IPS-NIHi11 (cell line): ENCODE measurements at regions not wholly inside any gene's neighbourhood (a gene's known extent, or its start where the extent isn't known, plus 50 kb on each side); places are given as distances from the start of the nearest gene placed in this dataset.
A peak's percentile ranks its signal among the peaks of the same experiment; 100 is the strongest.
"Not testable (repeated sequence)": the region's sequence is repeated elsewhere in the genome, so short reads cannot be mapped to it uniquely, and the experiment has no call there.

Experiments used
- DNase-seq: peaks from one replicate; pipeline ENCODE4 v3.0.0; 2012; ENCODE audit warnings: mixed read lengths, low spot score

DNA sequence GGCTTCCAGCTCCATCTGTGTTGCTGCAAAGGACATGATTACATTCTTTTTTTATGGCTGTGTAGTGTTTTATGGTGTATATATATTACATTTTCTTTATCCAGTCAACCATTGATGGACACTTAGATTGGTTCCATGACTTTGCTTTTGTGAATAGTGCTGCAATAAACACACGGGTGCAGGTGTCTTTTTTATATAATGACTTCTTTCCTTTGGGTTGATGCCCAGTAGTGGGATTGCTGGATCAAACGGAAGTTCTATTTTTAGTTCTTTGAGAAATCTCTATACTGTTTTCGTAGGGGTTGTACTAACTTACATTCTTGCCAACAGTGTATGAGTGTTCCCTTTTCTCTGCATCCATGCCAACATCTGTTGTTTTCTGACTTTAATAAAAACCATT, 189.7 kb downstream of the ACTR3B start:
- DNase-seq = no peak

DNA sequence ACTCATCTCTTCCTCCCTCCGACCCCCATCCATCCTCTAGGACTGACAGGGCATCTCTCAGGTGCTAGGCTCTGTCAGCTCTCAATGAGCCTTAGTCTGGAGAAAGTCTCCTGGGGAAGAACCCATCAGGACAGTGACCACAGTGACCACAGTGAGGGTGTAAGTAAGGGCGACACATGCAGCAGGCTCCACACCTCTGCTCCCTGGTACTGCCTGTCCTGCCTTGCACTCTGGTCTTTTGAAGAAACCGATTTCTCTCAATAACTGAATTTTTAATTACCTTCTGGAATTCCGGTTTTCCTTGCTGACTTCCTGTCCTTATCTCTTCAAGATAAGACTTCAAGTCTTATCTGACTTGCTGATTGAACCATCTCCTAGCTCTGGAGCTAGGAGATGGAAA, 190.2 kb downstream of the ACTR3B start:
- DNase-seq = no peak

DNA sequence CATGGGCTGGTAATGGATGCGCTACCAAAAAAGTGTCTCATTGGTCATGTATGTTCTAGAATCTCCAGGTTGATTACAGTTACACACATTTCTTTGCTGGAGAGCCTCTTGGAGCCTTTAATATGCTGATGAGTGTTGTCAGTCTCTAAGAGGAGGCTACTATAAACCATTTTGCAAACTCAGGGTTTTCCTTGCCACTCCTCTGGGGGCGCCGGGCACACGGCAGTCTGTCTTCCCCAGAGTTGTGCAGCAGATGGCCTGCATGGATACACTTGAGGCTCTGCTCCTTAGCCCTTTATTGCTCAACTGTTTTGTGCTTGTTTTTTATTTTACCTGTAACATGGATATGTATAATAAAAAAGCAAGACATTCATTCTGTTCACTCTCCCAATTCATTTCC, 196.5 kb downstream of the ACTR3B start:
- DNase-seq = peak; percentile 33

DNA sequence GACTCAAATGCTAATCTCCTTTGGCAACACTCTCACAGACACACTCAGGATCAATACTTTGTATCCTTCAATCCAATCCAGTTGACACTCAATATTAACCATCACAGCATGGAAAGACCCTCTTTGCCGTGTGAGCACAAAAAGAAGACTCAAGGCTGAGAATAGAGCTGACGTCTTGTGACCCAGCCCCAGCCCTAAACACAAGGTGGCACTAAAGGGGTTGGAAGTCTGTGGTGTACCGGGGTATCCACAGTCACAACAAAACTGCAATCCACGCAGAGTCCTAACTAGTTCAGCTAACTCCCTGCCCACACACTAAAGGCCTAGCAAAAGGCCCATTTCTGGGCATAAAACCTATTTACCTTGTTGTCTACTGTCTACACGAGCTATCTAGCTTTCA, 200.1 kb downstream of the ACTR3B start:
- peak; percentile 47 for DNase-seq

DNA sequence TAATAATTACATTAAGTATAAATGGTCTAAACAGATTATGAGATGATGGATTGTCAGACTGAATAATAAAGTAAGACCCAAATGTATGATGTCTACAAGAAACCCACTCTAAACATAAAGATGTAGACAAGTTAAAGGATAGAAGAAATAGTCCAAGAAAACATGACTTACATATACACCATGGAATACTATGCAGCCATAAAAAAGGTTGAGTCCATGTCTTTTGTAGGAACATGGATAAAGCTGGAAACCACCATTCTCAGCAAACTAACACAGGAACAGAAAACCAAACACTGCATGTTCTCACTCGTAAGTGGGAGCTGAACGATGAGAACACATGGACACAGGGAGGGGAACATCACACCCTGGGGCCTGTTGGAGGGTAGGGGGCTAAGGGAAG, 202.2 kb downstream of the ACTR3B start:
- not testable (repeated sequence) for DNase-seq

DNA sequence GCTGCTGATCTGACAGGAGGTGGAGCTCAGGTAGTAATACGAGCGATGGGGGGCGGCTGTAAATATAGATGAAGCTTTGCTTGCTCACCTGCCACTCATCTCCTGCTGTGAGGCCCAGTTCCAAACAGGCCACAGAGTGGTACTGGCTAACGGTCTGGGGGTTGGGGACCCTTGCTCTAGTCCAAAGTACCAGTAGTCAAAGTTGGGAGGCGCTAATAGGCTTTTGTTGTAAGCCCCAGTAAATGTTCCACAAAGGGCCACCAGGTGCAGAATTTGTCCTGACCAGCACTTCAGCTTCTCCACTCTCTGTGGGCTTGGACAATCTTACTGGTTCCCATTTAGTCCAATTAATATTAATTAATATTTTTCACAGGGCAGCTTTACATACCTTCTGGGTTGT, 206.6 kb downstream of the ACTR3B start:
- no peak for DNase-seq

DNA sequence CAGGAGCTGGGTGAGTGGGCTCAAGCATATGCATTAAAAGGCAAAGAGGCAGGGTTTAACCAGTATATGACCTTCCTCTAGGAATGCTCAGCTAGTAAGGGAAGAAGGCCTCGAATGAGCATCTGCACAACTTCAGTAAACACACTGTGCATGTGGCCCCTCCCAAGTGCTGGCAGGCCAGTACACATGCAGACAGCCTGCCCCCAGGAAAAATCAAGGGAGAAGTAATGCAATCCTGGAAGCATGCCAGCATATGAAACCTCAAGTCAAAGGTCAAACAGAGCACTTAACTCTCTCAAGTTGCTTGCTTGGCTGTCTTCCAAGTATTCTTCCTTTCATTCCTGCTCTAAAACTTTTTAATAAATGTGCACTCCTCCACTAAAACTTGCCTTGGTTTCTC, 208.4 kb downstream of the ACTR3B start:
- DNase-seq = no peak

DNA sequence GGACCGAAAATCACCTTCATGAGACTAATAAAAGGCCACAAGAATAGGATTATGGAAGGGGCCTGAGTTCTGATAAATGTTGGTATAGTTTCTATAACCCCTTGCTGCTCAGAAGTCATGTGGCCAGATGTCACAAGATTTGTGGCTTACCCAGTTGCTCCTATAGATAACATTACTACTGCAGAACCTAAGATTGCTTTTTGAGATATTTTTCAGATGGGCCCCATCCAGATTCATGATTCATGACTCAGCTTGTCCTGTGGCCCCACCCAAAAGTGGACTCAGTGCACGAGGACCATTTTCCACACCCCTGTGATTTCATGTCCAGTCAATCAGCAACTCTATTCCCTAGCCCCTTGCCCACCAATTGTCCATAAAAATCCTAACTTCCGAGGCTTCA, 209.0 kb downstream of the ACTR3B start:
- DNase-seq = no peak

DNA sequence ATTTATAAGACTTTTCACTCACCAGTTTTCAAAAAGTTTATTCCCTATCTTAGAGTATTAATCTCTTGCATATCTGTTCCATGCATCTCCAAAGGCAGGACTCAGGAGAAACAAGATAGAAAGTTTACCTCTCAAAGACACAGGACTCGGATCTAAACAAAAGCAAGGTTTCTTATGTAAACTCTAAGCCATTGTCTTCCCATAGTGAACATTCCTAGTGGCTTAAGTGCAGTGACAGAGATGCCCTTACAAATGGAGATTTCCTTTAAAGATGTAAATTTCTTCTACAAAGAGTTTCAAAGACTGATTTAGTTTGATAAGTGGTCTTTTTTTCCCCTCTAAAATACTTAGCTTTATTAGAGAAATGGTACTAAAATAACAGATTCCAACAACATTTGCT, 209.8 kb downstream of the ACTR3B start:
- DNase-seq = peak; percentile 61

DNA sequence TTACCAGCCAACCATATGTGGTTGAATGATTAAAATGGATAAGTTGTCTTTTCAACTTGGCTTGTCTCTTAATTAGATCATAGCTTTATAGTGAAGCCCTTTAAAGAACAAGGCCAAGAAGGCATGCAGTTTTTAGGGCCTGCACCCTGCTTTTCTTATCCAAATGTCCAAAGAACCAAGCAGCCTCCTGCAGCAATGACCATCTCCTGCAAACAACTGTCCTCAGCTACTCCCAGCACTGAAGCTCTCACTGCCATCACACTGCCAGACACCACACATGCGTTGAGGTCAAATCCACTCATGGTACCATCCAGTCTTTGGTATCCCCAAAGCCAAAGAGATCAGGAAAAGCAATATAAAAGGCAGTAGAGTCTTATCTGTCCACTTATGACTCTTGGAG, 210.3 kb downstream of the ACTR3B start:
- DNase-seq = no peak

DNA sequence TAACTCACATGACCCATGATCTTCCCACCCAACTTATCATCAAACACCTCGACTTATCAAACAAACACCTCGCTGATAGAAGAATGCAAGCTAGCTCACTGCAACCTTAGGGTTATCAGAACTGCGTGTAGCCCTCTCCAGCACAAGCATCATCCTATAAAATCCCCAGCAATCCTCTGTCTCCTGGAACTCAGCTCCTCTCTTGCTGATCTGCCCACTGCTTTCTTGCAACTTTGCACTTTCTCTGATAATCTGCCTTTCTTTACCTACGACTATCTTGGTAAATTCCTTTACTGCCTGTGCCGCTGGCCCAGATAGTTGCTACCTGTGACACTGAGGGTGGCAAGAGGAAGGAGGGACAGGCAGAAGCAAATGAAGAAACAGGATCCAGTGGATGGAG, 210.9 kb downstream of the ACTR3B start:
- DNase-seq = no peak

DNA sequence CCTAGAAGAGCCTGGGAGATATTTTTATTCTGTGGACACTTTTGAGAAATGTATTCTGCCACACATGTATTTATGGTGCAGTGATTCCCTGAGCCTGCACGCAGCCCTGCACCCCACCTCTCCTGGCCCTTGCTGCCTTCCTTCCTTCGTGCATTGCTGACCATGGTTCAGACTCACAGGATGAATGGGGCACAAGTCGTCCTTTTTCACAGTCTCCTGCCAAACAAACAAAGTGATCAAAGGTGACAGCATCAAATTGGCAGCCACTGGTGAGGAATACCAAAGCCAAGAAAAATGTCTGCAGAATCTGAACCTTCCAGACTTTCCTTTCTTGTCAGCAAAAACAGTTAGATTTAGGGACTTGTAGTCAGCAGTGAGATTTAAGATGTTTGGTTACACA, 215.0 kb downstream of the ACTR3B start:
- DNase-seq = no peak

DNA sequence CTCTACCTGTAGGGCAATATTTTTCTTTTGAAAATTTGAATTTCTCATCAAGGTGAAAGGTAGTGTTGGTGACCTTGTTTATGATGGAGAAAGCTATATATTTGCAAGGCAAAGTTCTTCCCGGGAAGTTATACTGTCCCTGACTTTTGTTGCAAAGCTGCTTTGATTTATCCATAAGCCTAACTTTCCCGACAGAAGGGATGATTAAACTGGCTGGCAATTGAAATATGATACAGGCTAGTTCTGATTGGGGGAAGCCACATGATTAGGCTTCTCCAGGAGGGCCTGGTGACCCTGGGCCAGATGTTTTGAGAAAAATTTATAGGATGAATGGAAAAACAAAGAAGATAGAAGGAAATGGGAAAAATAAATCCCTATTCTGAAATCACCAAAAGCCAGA, 215.5 kb downstream of the ACTR3B start:
- DNase-seq = no peak

DNA sequence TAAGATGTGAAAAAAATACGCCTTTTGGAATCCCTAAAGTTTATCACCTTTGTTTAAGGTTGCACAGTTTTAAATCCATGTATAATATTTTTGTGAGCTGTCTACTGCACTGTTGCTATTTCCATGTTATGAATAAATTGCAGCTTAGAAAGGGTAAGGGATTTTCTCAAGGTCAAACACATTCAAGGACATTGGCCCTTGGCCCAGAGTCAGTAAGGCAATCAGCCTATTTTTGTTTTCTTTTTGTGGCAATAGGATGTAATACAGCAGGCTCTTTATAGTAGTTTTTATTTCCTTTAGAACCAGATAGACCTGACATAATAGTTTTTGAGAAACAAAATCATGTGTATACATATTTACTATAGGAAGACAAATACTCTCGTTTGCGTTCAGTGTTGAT, 219.8 kb downstream of the ACTR3B start:
- no peak for DNase-seq

DNA sequence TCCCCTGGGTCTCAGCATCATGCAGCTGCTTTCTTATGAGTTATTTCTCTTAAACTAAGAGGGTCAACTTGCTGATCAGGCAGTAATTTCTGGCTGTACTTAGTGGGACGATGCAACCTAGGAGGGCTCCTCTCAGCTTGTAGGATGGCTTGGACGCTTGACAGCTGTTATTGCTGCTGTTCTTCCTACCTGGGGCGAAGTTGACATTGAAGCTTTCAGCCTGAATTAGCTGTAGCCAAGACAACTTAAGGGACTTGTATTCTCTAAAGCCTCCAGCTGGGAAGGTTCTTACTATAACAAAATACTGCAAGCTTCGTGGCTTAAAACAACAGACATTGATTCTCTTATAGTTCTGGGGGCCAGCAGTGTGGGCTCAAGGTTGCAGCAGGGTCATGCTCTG, 224.9 kb downstream of the ACTR3B start:
- DNase-seq = no peak

DNA sequence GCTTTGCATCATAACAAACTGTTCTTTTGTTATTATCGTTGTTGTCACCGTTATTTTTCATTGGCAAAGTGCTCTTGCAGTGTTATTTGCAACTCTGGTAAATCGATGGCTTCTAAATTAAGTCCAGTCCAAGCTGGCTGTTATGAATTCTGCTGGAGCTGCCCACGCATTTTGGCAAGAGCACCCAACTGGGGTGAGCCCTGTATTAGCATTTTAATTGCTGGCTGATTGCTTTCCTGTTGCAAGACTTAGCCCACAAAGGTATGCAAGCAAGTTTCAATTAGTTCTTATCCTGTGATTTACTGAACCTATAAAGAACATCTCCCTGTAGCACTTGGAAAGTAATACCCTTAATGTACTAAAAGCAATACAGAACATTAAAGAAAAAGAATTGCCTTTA, 226.8 kb downstream of the ACTR3B start:
- DNase-seq = no peak

DNA sequence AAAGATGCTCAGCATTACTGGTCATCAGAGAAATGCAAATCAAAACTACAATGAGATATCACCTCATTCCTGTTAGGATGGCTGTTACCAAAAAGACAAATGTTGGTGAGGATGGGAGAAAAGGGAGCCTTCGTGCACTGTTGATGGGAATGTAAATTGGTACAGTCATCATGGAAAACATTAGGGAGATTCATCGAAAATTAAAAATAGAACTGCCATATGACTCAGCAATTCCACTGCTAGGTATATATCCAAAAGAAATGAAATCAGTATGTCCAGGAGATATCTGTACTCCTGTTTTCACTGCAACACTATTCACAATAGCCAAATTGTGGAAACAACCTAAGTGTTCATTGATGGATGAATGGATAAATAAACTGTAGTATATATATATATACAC, 228.1 kb downstream of the ACTR3B start:
- DNase-seq = no peak

DNA sequence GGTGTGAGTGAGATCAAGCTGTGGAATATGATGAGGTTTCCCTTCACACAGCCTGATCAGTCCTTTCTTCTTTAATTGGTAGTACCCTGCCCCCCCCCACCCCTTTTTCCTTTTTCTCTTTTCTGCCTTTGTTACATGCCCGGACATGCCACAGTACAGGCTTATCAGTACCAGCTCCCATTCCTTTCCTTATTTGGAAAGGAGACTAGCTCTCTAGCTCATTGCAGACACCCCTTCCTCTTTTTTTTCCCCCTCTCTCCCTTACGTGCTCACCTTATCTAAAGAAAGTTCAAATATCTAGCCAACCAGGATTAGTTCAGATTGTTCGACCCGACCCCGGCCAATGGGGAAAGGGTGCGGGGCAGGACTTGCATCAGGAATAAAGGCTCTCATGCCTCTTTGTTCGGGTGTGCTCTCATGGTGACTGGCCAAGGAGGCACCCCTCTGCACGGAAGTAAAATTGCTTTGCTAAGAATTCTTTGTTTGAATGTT, 230.4 kb downstream of the ACTR3B start:
- DNase-seq = peak; percentile 38

DNA sequence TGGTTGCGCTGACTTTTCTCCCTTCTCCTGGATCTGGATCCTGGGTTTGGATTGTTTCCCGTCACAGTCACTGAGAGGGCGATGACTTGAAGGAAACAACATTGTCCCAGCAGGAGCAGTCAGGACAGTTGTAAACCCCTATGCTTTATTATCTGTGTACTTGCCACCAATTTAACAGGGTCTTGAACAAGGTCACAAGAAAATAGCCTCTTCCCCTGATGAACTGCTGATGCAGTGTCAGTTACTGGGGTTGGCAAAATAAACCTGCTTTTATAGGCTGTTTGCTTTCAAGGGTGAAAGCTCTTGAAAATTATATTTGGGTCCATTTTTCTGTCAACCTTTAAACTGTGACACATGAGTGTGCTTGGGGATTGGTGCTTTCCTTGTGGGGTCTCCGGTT, 238.9 kb downstream of the ACTR3B start:
- DNase-seq = no peak

DNA sequence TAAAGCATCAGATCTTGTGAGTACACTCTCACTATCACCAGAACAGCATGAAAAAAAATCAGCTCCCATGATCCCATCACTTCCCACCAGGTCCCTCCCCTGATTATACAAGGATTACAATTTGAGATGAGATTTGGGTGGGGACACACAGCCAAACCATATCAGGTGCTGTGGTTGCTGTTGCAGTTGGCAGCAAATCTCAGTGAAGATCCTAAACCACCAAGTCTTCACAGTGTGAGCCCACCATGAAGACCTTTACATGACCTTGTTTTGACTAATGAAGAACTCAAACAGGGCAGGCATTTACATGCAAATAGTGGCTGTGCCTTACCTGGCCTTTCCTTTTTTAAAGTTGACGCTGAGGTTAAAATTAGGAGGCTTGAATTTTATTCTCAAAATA, 242.6 kb downstream of the ACTR3B start:
- DNase-seq = no peak

DNA sequence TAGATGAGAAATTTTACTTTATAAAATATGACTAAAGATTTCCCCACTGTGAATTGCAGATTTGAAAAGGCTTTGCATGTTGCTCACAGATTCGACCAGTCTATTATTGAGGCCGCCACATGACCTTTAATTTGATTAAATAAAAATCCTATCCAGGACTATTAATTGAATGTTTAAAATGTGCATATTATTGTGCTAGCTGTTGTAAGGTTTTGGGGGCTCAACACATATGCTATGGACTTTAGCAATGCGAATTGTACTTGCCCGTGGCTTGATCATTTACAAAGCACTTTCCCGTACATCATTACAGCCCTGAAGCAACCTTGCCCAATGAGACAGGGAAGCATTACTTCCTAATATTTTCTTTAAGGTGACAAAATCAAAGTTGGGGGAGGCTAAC, 243.0 kb downstream of the ACTR3B start:
- DNase-seq = no peak

DNA sequence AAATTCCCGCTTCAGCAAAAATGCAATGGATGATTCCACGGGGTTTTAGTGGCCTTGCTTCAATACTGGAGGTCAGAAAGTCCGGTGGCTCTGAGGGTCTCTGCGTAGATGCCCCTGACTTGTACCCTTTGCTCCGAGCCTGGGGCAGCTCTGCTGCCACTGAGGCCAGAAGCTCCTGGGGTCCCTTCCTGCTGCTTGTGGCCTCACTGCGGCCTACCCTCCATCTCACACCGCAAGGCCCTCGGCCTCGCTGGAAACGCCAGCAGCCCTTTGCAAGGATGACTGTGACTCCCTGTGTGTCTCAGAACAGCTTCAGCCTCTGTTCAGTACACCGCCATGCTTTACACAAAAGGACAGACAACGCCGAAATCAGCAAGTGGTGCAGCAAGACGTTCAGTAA, 244.8 kb downstream of the ACTR3B start:
- DNase-seq = no peak

DNA sequence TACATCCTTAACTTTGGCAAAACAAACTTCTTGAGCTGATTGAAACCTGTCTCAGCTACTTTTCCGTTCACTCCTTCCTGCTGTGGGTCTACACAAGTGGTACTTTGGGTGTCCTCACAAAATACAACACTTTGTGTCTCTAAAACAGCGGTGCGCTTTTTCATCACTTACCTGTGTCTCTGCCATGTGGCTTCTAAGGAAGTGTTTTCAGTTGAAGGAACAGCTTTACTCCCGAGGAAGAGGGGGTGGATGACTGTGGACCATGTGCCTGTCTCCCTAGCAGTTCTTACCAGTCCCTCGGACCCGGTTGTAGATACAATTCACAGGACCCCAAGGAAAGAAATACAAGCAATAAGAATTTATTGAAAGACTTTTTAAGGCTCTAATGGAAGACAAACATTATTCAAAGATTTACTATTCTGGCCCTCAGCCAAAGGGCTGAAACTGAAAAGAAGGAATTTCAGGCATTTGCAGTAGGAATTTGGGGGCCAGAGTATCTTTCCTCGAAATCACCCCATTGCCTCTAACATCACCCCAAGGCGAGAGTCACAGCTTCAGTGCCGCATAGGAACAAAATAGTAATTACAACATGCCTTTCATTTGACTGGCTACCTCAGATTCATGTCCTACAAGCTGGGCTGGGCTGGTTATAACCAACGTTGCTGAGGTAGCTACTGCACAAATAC, 246.3 kb downstream of the ACTR3B start:
- no peak for DNase-seq

DNA sequence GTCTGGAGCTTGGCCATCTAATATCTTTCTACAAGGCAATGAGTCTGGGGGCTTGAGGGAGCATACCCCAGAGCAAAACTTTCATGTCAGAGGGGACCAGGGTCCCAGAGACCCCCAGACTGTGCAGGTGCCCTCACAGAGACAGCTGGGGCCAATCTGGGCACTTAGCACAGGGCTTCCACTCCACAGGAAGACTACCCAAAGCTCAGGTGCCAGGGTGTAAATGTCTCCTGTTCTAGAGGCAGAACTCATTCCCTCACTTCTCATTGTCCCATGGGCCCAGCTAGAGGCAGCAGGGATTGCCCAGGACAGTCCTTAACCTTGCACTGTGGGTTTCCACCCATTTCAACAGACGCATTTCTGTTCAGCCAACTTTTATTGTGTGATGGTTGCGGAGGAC, 246.9 kb downstream of the ACTR3B start:
- no peak for DNase-seq

DNA sequence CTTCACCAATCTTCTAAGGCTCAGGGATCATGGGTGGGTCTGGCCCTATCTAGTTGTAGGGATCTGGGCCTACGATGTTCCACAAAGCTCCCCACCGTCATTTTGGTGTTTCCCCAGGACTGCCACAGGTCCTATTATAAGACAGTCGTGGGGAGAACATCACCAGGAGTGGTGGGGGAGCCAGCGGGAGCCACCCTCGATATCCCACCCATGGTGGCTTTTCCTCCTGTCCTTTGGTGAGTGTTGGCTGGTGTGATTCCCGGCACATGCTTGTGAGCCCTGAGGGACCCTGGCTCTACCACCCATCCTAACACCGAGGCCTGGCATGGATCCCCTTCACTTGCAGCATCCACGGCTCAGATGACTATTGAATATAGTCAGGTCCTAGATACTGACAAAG, 247.4 kb downstream of the ACTR3B start:
- DNase-seq = no peak
